ENCODE measurements at regions not wholly inside any gene's neighbourhood (a gene's known extent, or its start where the extent isn't known, plus 50 kb on each side); places are given as distances from the start of the nearest gene placed in this dataset.

DNA sequence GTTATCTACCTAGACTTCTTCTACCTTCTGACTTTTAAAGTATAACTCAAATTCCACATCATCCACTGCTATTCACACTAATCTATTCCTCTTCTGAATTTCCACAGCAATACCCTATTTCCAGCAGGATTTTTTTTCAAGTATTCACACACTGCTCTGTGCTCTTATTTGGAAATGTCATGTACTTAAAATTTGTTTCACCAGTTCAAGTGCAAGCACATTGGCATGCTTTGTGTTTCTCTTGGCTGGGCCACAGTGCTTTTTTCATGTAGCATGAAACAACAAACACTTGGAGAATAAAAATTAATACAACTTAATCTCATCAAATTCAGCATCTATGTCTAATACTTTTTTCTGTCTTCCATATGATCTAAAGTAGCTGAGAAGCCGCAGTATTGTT is 161.8 kb upstream of the PCDH18 start:
- TF ChIP-seq JUND (IDR thresholded peaks at IDR 0.05), result no peak
- TF ChIP-seq, protein P1, sequence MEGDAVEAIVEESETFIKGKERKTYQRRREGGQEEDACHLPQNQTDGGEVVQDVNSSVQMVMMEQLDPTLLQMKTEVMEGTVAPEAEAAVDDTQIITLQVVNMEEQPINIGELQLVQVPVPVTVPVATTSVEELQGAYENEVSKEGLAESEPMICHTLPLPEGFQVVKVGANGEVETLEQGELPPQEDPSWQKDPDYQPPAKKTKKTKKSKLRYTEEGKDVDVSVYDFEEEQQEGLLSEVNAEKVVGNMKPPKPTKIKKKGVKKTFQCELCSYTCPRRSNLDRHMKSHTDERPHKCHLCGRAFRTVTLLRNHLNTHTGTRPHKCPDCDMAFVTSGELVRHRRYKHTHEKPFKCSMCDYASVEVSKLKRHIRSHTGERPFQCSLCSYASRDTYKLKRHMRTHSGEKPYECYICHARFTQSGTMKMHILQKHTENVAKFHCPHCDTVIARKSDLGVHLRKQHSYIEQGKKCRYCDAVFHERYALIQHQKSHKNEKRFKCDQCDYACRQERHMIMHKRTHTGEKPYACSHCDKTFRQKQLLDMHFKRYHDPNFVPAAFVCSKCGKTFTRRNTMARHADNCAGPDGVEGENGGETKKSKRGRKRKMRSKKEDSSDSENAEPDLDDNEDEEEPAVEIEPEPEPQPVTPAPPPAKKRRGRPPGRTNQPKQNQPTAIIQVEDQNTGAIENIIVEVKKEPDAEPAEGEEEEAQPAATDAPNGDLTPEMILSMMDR (IDR thresholded peaks at IDR 0.05), result no peak
